ENCODE measurements at regions not wholly inside any gene's neighbourhood (a gene's known extent, or its start where the extent isn't known, plus 50 kb on each side); places are given as distances from the start of the nearest gene placed in this dataset.
A peak's percentile ranks its signal among the peaks of the same experiment; 100 is the strongest.
"Not testable (repeated sequence)": the region's sequence is repeated elsewhere in the genome, so short reads cannot be mapped to it uniquely, and the experiment has no call there.

GRCh38 chr13:87877477-87877876 lies 206.3 kb downstream of the SLITRK5 start:
- DNase-seq (ENCODE audit: low read depth): no peak

- DNase-seq (ENCODE audit: low read depth): peak; percentile 69
These were observed 207.5 kb downstream of the SLITRK5 start for GRCh38 chr13:87878706-87879105.

GRCh38 chr13:87884884-87885283 lies 213.7 kb downstream of the SLITRK5 start:
- DNase-seq (ENCODE audit: low read depth): peak; percentile 78

- DNase-seq (ENCODE audit: low read depth): no peak
These were observed 216.4 kb downstream of the SLITRK5 start for GRCh38 chr13:87887459-87888123.

GRCh38 chr13:87889254-87889653 lies 218.1 kb downstream of the SLITRK5 start:
- DNase-seq (ENCODE audit: low read depth): no peak

GRCh38 chr13:87893186-87893585 lies 222.0 kb downstream of the SLITRK5 start:
- DNase-seq (ENCODE audit: low read depth): no peak

GRCh38 chr13:87894059-87894458 lies 222.9 kb downstream of the SLITRK5 start:
- peak; percentile 47 for DNase-seq (ENCODE audit: low read depth)

GRCh38 chr13:87903553-87903952 lies 232.4 kb downstream of the SLITRK5 start:
- no peak for DNase-seq (ENCODE audit: low read depth)

GRCh38 chr13:87906411-87906810 lies 235.2 kb downstream of the SLITRK5 start:
- no peak for DNase-seq (ENCODE audit: low read depth)

GRCh38 chr13:87907202-87907601 lies 236.0 kb downstream of the SLITRK5 start:
- DNase-seq (ENCODE audit: low read depth): no peak

GRCh38 chr13:87919956-87920355 lies 248.8 kb downstream of the SLITRK5 start:
- no peak for DNase-seq (ENCODE audit: low read depth)

GRCh38 chr13:87923753-87924152 lies 252.6 kb downstream of the SLITRK5 start:
- DNase-seq (ENCODE audit: low read depth): no peak

GRCh38 chr13:87925006-87925405 lies 253.8 kb downstream of the SLITRK5 start:
- no peak for DNase-seq (ENCODE audit: low read depth)

- no peak for DNase-seq (ENCODE audit: low read depth)
These were observed 269.6 kb downstream of the SLITRK5 start for GRCh38 chr13:87940776-87941175.

GRCh38 chr13:87941226-87941625 lies 270.1 kb downstream of the SLITRK5 start:
- no peak for DNase-seq (ENCODE audit: low read depth)

- peak; percentile 29 for DNase-seq (ENCODE audit: low read depth)
These were observed 271.0 kb downstream of the SLITRK5 start for GRCh38 chr13:87942205-87942604.

GRCh38 chr13:87944038-87944437 lies 272.9 kb downstream of the SLITRK5 start:
- no peak for DNase-seq (ENCODE audit: low read depth)

- no peak for DNase-seq (ENCODE audit: low read depth)
These were observed 281.2 kb downstream of the SLITRK5 start for GRCh38 chr13:87952377-87952776.

GRCh38 chr13:87953381-87953780 lies 282.2 kb downstream of the SLITRK5 start:
- peak; percentile 49 for DNase-seq (ENCODE audit: low read depth)

GRCh38 chr13:87954091-87954490 lies 282.9 kb downstream of the SLITRK5 start:
- DNase-seq (ENCODE audit: low read depth): peak; percentile 99

- no peak for DNase-seq (ENCODE audit: low read depth)
These were observed 290.4 kb downstream of the SLITRK5 start for GRCh38 chr13:87961546-87961945.

- DNase-seq (ENCODE audit: low read depth): no peak
These were observed 301.4 kb downstream of the SLITRK5 start for GRCh38 chr13:87972568-87972967.

- peak; percentile 84 for DNase-seq (ENCODE audit: low read depth)
These were observed 303.9 kb downstream of the SLITRK5 start for GRCh38 chr13:87975035-87975434.

GRCh38 chr13:87976650-87977049 lies 305.5 kb downstream of the SLITRK5 start:
- not testable (repeated sequence) for DNase-seq (ENCODE audit: low read depth)

All from amniotic epithelial cell (primary cell).